ENCODE measurements at regions not wholly inside any gene's neighbourhood (a gene's known extent, or its start where the extent isn't known, plus 50 kb on each side); places are given as distances from the start of the nearest gene placed in this dataset.

- Histone ChIP-seq H3K9me3 (ENCODE audit: insufficient read depth, low read depth, low read length) (no peaks in the 10 kb centered on the region), H3K27ac (ENCODE audit: low read depth, low read length) (no peak overlapping the region), H3K4me1 (ENCODE audit: insufficient read depth, low read length) (peaks cover 16% of the 10 kb centered on the region), H3K4me3 (ENCODE audit: low read length) (no peak overlapping the region), H3K9ac (ENCODE audit: low read depth, low read length) (no peak overlapping the region), H3K36me3 (ENCODE audit: insufficient read depth, low read length) (no peaks in the 10 kb centered on the region), H3K27me3 (ENCODE audit: insufficient read depth, low read length) (no peaks in the 10 kb centered on the region)
- 10% methylated on average over 4 of the region's 5 CpGs for WGBS
Observed at GRCh38 chr4:181261279-181261678, 981.9 kb upstream of the TENM3 start.

GRCh38 chr4:181264893-181265292 lies 978.3 kb upstream of the TENM3 start:
- WGBS = 45% methylated on average over 9 of the region's 9 CpGs

GRCh38 chr4:181265370-181265769 lies 977.8 kb upstream of the TENM3 start:
- no peaks in the 10 kb centered on the region for H3K9me3 ChIP-seq (ENCODE audit: insufficient read depth, low read depth, low read length)
- H3K4me1 ChIP-seq (ENCODE audit: insufficient read depth, low read length) = peaks cover 8% of the 10 kb centered on the region; the same call in 1 of the 2 replicates
- no peaks in the 10 kb centered on the region for H3K27me3 ChIP-seq (ENCODE audit: insufficient read depth, low read length)
- no peaks in the 10 kb centered on the region for H3K36me3 ChIP-seq (ENCODE audit: insufficient read depth, low read length)
- no peak overlapping the region for H3K9ac ChIP-seq (ENCODE audit: low read depth, low read length)
- H3K27ac ChIP-seq (ENCODE audit: low read depth, low read length) = no peak overlapping the region
- WGBS = 90% methylated on average over 4 of the region's 4 CpGs
- no peak overlapping the region for H3K4me3 ChIP-seq (ENCODE audit: low read length)

More at GRCh38 chr4:181264893-181265292, 978.3 kb upstream of the TENM3 start:
- Histone ChIP-seq H3K36me3 (ENCODE audit: insufficient read depth, low read length) (no peaks in the 10 kb centered on the region), H3K27ac (ENCODE audit: low read depth, low read length) (no peak overlapping the region), H3K9ac (ENCODE audit: low read depth, low read length) (no peak overlapping the region), H3K9me3 (ENCODE audit: insufficient read depth, low read depth, low read length) (no peaks in the 10 kb centered on the region), H3K4me1 (ENCODE audit: insufficient read depth, low read length) (peaks cover 8% of the 10 kb centered on the region; the same call in 1 of the 2 replicates), H3K4me3 (ENCODE audit: low read length) (no peak overlapping the region), H3K27me3 (ENCODE audit: insufficient read depth, low read length) (no peaks in the 10 kb centered on the region)

GRCh38 chr4:181271116-181271640 lies 972.0 kb upstream of the TENM3 start:
- Histone ChIP-seq H3K9ac (ENCODE audit: low read depth, low read length) (no peak overlapping the region), H3K27me3 (ENCODE audit: insufficient read depth, low read length) (no peaks in the 10 kb centered on the region), H3K27ac (ENCODE audit: low read depth, low read length) (no peak overlapping the region), H3K4me1 (ENCODE audit: insufficient read depth, low read length) (no peaks in the 10 kb centered on the region), H3K4me3 (ENCODE audit: low read length) (no peak overlapping the region), H3K9me3 (ENCODE audit: insufficient read depth, low read depth, low read length) (no peaks in the 10 kb centered on the region), H3K36me3 (ENCODE audit: insufficient read depth, low read length) (no peaks in the 10 kb centered on the region)
- WGBS = 83% methylated on average over 9 of the region's 9 CpGs

GRCh38 chr4:181272422-181272821 lies 970.8 kb upstream of the TENM3 start:
- no peaks in the 10 kb centered on the region for H3K36me3 ChIP-seq (ENCODE audit: insufficient read depth, low read length)
- 97% methylated on average over 4 of the region's 4 CpGs for WGBS
- H3K9me3 ChIP-seq (ENCODE audit: insufficient read depth, low read depth, low read length) = no peaks in the 10 kb centered on the region
- H3K27me3 ChIP-seq (ENCODE audit: insufficient read depth, low read length) = no peaks in the 10 kb centered on the region
- no peak overlapping the region for H3K27ac ChIP-seq (ENCODE audit: low read depth, low read length)
- H3K9ac ChIP-seq (ENCODE audit: low read depth, low read length) = no peak overlapping the region
- no peak overlapping the region for H3K4me3 ChIP-seq (ENCODE audit: low read length)
- H3K4me1 ChIP-seq (ENCODE audit: insufficient read depth, low read length) = no peaks in the 10 kb centered on the region

GRCh38 chr4:181278941-181279340 lies 964.3 kb upstream of the TENM3 start:
- Histone ChIP-seq H3K36me3 (ENCODE audit: insufficient read depth, low read length) (no peaks in the 10 kb centered on the region), H3K4me3 (ENCODE audit: low read length) (no peak overlapping the region), H3K9me3 (ENCODE audit: insufficient read depth, low read depth, low read length) (no peaks in the 10 kb centered on the region), H3K4me1 (ENCODE audit: insufficient read depth, low read length) (peaks cover 5% of the 10 kb centered on the region; the same call in 1 of the 2 replicates), H3K9ac (ENCODE audit: low read depth, low read length) (no peak overlapping the region), H3K27me3 (ENCODE audit: insufficient read depth, low read length) (no peaks in the 10 kb centered on the region), H3K27ac (ENCODE audit: low read depth, low read length) (no peak overlapping the region)
- WGBS = 29% methylated on average over 3 of the region's 3 CpGs

GRCh38 chr4:181281451-181281850 lies 961.8 kb upstream of the TENM3 start:
- Histone ChIP-seq H3K4me3 (ENCODE audit: low read length) (no peak overlapping the region), H3K9me3 (ENCODE audit: insufficient read depth, low read depth, low read length) (no peaks in the 10 kb centered on the region), H3K36me3 (ENCODE audit: insufficient read depth, low read length) (no peaks in the 10 kb centered on the region), H3K27ac (ENCODE audit: low read depth, low read length) (no peak overlapping the region), H3K27me3 (ENCODE audit: insufficient read depth, low read length) (no peaks in the 10 kb centered on the region), H3K4me1 (ENCODE audit: insufficient read depth, low read length) (peaks cover 5% of the 10 kb centered on the region; the same call in 1 of the 2 replicates), H3K9ac (ENCODE audit: low read depth, low read length) (no peak overlapping the region)
- WGBS = 92% methylated on average over 8 of the region's 9 CpGs

- no peak overlapping the region for H3K9ac ChIP-seq (ENCODE audit: low read depth, low read length)
- H3K9me3 ChIP-seq (ENCODE audit: insufficient read depth, low read depth, low read length) = no peaks in the 10 kb centered on the region
- no peaks in the 10 kb centered on the region for H3K27me3 ChIP-seq (ENCODE audit: insufficient read depth, low read length)
- no peak overlapping the region for H3K4me3 ChIP-seq (ENCODE audit: low read length)
- H3K4me1 ChIP-seq (ENCODE audit: insufficient read depth, low read length) = peaks cover 17% of the 10 kb centered on the region
- WGBS = 76% methylated on average over 7 of the region's 7 CpGs
- no peaks in the 10 kb centered on the region for H3K36me3 ChIP-seq (ENCODE audit: insufficient read depth, low read length)
- H3K27ac ChIP-seq (ENCODE audit: low read depth, low read length) = no peak overlapping the region
Observed at GRCh38 chr4:181289198-181289597, 954.0 kb upstream of the TENM3 start.

- H3K4me1 ChIP-seq (ENCODE audit: insufficient read depth, low read length) = peaks cover 17% of the 10 kb centered on the region
- no peak overlapping the region for H3K9ac ChIP-seq (ENCODE audit: low read depth, low read length)
- H3K27ac ChIP-seq (ENCODE audit: low read depth, low read length) = no peak overlapping the region
- H3K9me3 ChIP-seq (ENCODE audit: insufficient read depth, low read depth, low read length) = no peaks in the 10 kb centered on the region
- no peak overlapping the region for H3K4me3 ChIP-seq (ENCODE audit: low read length)
- H3K36me3 ChIP-seq (ENCODE audit: insufficient read depth, low read length) = no peaks in the 10 kb centered on the region
- WGBS = 91% methylated on average over 4 of the region's 5 CpGs
- no peaks in the 10 kb centered on the region for H3K27me3 ChIP-seq (ENCODE audit: insufficient read depth, low read length)
Observed at GRCh38 chr4:181291615-181292014, 951.6 kb upstream of the TENM3 start.

GRCh38 chr4:181293014-181293413 lies 950.2 kb upstream of the TENM3 start:
- no CpG with 5 or more reads among the region's 3 CpGs for WGBS
- Histone ChIP-seq H3K27ac (ENCODE audit: low read depth, low read length) (no peak overlapping the region), H3K4me3 (ENCODE audit: low read length) (no peak overlapping the region), H3K9me3 (ENCODE audit: insufficient read depth, low read depth, low read length) (no peaks in the 10 kb centered on the region), H3K36me3 (ENCODE audit: insufficient read depth, low read length) (no peaks in the 10 kb centered on the region), H3K9ac (ENCODE audit: low read depth, low read length) (no peak overlapping the region), H3K4me1 (ENCODE audit: insufficient read depth, low read length) (peaks cover 17% of the 10 kb centered on the region), H3K27me3 (ENCODE audit: insufficient read depth, low read length) (no peaks in the 10 kb centered on the region)

- Histone ChIP-seq H3K27ac (ENCODE audit: low read depth, low read length) (no peak overlapping the region), H3K4me1 (ENCODE audit: insufficient read depth, low read length) (peaks cover 17% of the 10 kb centered on the region), H3K36me3 (ENCODE audit: insufficient read depth, low read length) (no peaks in the 10 kb centered on the region), H3K9me3 (ENCODE audit: insufficient read depth, low read depth, low read length) (no peaks in the 10 kb centered on the region), H3K9ac (ENCODE audit: low read depth, low read length) (no peak overlapping the region), H3K27me3 (ENCODE audit: insufficient read depth, low read length) (no peaks in the 10 kb centered on the region), H3K4me3 (ENCODE audit: low read length) (no peak overlapping the region)
- 59% methylated on average over 10 of the region's 10 CpGs for WGBS
Observed at GRCh38 chr4:181293541-181293940, 949.7 kb upstream of the TENM3 start.

- WGBS = 83% methylated on average over 1 of the region's 2 CpGs
- H3K9me3 ChIP-seq (ENCODE audit: insufficient read depth, low read depth, low read length) = no peaks in the 10 kb centered on the region
- H3K27me3 ChIP-seq (ENCODE audit: insufficient read depth, low read length) = no peaks in the 10 kb centered on the region
- H3K27ac ChIP-seq (ENCODE audit: low read depth, low read length) = no peak overlapping the region
- H3K36me3 ChIP-seq (ENCODE audit: insufficient read depth, low read length) = no peaks in the 10 kb centered on the region
- H3K9ac ChIP-seq (ENCODE audit: low read depth, low read length) = no peak overlapping the region
- peaks cover 17% of the 10 kb centered on the region for H3K4me1 ChIP-seq (ENCODE audit: insufficient read depth, low read length)
- no peak overlapping the region for H3K4me3 ChIP-seq (ENCODE audit: low read length)
Observed at GRCh38 chr4:181294421-181294820, 948.8 kb upstream of the TENM3 start.

All from HUES64 (cell line).